Testis (tissue), 2 donors: ENCODE measurements at regions not wholly inside any gene's neighbourhood (a gene's known extent, or its start where the extent isn't known, plus 50 kb on each side); places are given as distances from the start of the nearest gene placed in this dataset.

Experiments used
- CTCF ChIP-seq, 3 experiments: fragments of 450-650 bp in 2 of 3; fragments of 200-600 bp in 1 of 3; sonication (generic) in 1 of 3; IDR thresholded peaks; one replicate each; pipeline ENCODE4 v1.5.1; 2016 to 2019; ENCODE audit warnings: antibody characterized with exemption in 3 of 3, mild to moderate bottlenecking in 2 of 3, moderate library complexity in 1 of 3
- POLR2A ChIP-seq: fragments of 450-650 bp; IDR thresholded peaks from one replicate; pipeline ENCODE4 v1.6.1; 2017; ENCODE audit warnings: antibody characterized with exemption, mild to moderate bottlenecking, moderate library complexity

GRCh38 chr14:97346675-97347074 lies 549.5 kb downstream of the VRK1 start:
- no peak for TF ChIP-seq CTCF (IDR thresholded peaks at IDR 0.05)
- no peak for TF ChIP-seq POLR2A
